Breast epithelium (tissue), 3 donors: ENCODE measurements at regions not wholly inside any gene's neighbourhood (a gene's known extent, or its start where the extent isn't known, plus 50 kb on each side); places are given as distances from the start of the nearest gene placed in this dataset.

ENCODE experiments used
- CTCF ChIP-seq, 3 donors: fragments of 450-650 bp; IDR thresholded peaks; one replicate each; pipeline ENCODE4 v1.5.1; 2016 to 2017; ENCODE audit warnings: antibody characterized with exemption in 3 of 3, mild to moderate bottlenecking in 3 of 3, moderate library complexity in 3 of 3
- POLR2A ChIP-seq: fragments of 450-650 bp; IDR thresholded peaks from one replicate; pipeline ENCODE4 v1.6.1; 2016; ENCODE audit warnings: antibody characterized with exemption, mild to moderate bottlenecking, moderate library complexity
- POLR2AphosphoS5 ChIP-seq, 3 donors: sonication (generic); formaldehyde crosslinking; IDR thresholded peaks; one replicate each; pipeline ENCODE4 v1.6.1; 2017; ENCODE audit warnings: antibody characterized with exemption in 3 of 3

- TF ChIP-seq CTCF (IDR thresholded peaks at IDR 0.05) = no peak
- no peak for TF ChIP-seq POLR2A
- TF ChIP-seq POLR2AphosphoS5 (IDR thresholded peaks at IDR 0.05) = no peak
Measured at GRCh38 chr3:63047068-63047467, 171.9 kb upstream of the CADPS start.
